GM18907 (cell line): ENCODE measurements at regions not wholly inside any gene's neighbourhood (a gene's known extent, or its start where the extent isn't known, plus 50 kb on each side); places are given as distances from the start of the nearest gene placed in this dataset.
"Not testable (repeated sequence)": the region's sequence is repeated elsewhere in the genome, so short reads cannot be mapped to it uniquely, and the experiment has no call there.

ENCODE experiments used
- ATAC-seq: cut with Tn5 transposase; IDR thresholded peaks from one replicate; pipeline ENCODE4 v1.9.1; 2021; ENCODE audit warnings: mild to moderate bottlenecking, moderate library complexity; ENCODE audit not compliant: unreplicated experiment

- no peak for ATAC-seq
Measured at GRCh38 chr7:81236560-81236959, 317.7 kb upstream of the SEMA3C start.

GRCh38 chr7:81235997-81236396 lies 317.1 kb upstream of the SEMA3C start:
- ATAC-seq = no peak

GRCh38 chr7:81234896-81235295 lies 316.0 kb upstream of the SEMA3C start:
- ATAC-seq = no peak

- ATAC-seq = no peak
Measured at GRCh38 chr7:81233208-81233940, 314.5 kb upstream of the SEMA3C start.

- ATAC-seq = no peak
Measured at GRCh38 chr7:81232084-81232799, 313.4 kb upstream of the SEMA3C start.

- no peak for ATAC-seq
Measured at GRCh38 chr7:81231301-81231838, 312.5 kb upstream of the SEMA3C start.

- ATAC-seq = no peak
Measured at GRCh38 chr7:81226234-81226633, 307.4 kb upstream of the SEMA3C start.

- ATAC-seq = not testable (repeated sequence)
Measured at GRCh38 chr7:81222692-81223091, 303.8 kb upstream of the SEMA3C start.

GRCh38 chr7:81221527-81222217 lies 302.8 kb upstream of the SEMA3C start:
- no peak for ATAC-seq

GRCh38 chr7:81218480-81219106 lies 299.7 kb upstream of the SEMA3C start:
- no peak for ATAC-seq

- no peak for ATAC-seq
Measured at GRCh38 chr7:81213394-81213793, 294.5 kb upstream of the SEMA3C start.

- ATAC-seq = no peak
Measured at GRCh38 chr7:81211934-81212320, 293.1 kb upstream of the SEMA3C start.

GRCh38 chr7:81211204-81211933 lies 292.5 kb upstream of the SEMA3C start:
- no peak for ATAC-seq

- ATAC-seq = no peak
Measured at GRCh38 chr7:81210137-81211064, 291.6 kb upstream of the SEMA3C start.

- no peak for ATAC-seq
Measured at GRCh38 chr7:81209059-81209458, 290.2 kb upstream of the SEMA3C start.

- no peak for ATAC-seq
Measured at GRCh38 chr7:81207801-81208200, 288.9 kb upstream of the SEMA3C start.

GRCh38 chr7:81206667-81207360 lies 288.0 kb upstream of the SEMA3C start:
- ATAC-seq = no peak

- ATAC-seq = no peak
Measured at GRCh38 chr7:81206217-81206616, 287.4 kb upstream of the SEMA3C start.

- ATAC-seq = no peak
Measured at GRCh38 chr7:81201188-81201587, 282.3 kb upstream of the SEMA3C start.
